Heart left ventricle (tissue), 16 donors: ENCODE measurements at regions not wholly inside any gene's neighbourhood (a gene's known extent, or its start where the extent isn't known, plus 50 kb on each side); places are given as distances from the start of the nearest gene placed in this dataset.
A peak's percentile ranks its signal among the peaks of the same experiment; 100 is the strongest.

Experiments
- ATAC-seq, 4 donors: fragments of 200-7000 bp; cut with Tn5 transposase; one replicate each; pipeline ENCODE4 v1.9.1; 2020 to 2022; ENCODE audit warnings: moderate library complexity in 4 of 4, mild to moderate bottlenecking in 3 of 4, moderate number of reproducible peaks in 1 of 4
- DNase-seq, 5 donors: peaks; one replicate each; pipeline ENCODE4 v3.0.0-alpha.2; 2020
- H3K27ac ChIP-seq, 12 donors: fragments of 200-600 bp; sonication (generic) in 4 of 12; one replicate each; pipeline versions ENCODE4 v1.5.0 to v1.8.0; 2016 to 2022; ENCODE audit warnings: mild to moderate bottlenecking in 2 of 12
- H3K27me3 ChIP-seq, 9 donors: fragments of 200-600 bp; sonication (generic) in 2 of 9; one replicate each; pipeline versions ENCODE4 v1.5.1 to v1.8.0; 2016 to 2022; ENCODE audit warnings: mild to moderate bottlenecking in 3 of 9
- H3K36me3 ChIP-seq, 9 donors: fragments of 200-600 bp; sonication (generic) in 2 of 9; one replicate each; pipeline versions ENCODE4 v1.5.0 to v1.8.0; 2018 to 2022; ENCODE audit warnings: mild to moderate bottlenecking in 2 of 9
- H3K4me1 ChIP-seq, 12 donors: fragments of 200-600 bp; sonication (generic) in 4 of 12; one replicate each; pipeline versions ENCODE4 v1.5.0 to v1.8.0; 2016 to 2022; ENCODE audit warnings: mild to moderate bottlenecking in 3 of 12
- H3K4me3 ChIP-seq, 12 donors: fragments of 200-600 bp; sonication (generic) in 4 of 12; one replicate each; pipeline versions ENCODE4 v1.5.0 to v1.8.0; 2017 to 2022; ENCODE audit warnings: mild to moderate bottlenecking in 9 of 12, moderate library complexity in 4 of 12
- H3K9me3 ChIP-seq, 12 donors: fragments of 200-600 bp; sonication (generic) in 4 of 12; one replicate each; pipeline versions ENCODE4 v1.5.0 to v1.8.0; 2016 to 2022; ENCODE audit warnings: mild to moderate bottlenecking in 1 of 12
- POLR2A ChIP-seq, 2 donors: fragments of 450-650 bp; IDR thresholded peaks; one replicate each; pipeline ENCODE4 v1.6.1; 2017; ENCODE audit warnings: antibody characterized with exemption in 2 of 2, mild to moderate bottlenecking in 2 of 2, moderate library complexity in 2 of 2
- WGBS, 4 donors: extraction: QIAGEN DNeasy Blood & Tissue Kit in 2 of 4; methylation state at CpG; one replicate each; pipeline versions ENCODE4 v1.1.5 to v1.1.7; 2013 to 2018; 5-methylcytosine and 5-hydroxymethylcytosine counted together
- intact Hi-C, 10 donors: fragments of 100-400 bp; cut with DNase I; formaldehyde crosslinking; loops; one replicate each; pipeline versions ENCODE4 v1.11.1 to v1.14.2; 2022
- TF ChIP-seq, protein P1 (sequence below), 12 donors: fragments of 200-600 bp; sonication (generic) in 4 of 12; IDR thresholded peaks; one replicate each; pipeline versions ENCODE4 v1.5.0 to v1.8.0; 2018 to 2022; ENCODE audit warnings: antibody characterized with exemption in 12 of 12, mild to moderate bottlenecking in 5 of 12
- donor health status: ischemic (EF 13 %, LVEDD 7.1; RV severe dilation, severe dysfunction).
- donor health status: healthy with polysubstance abuse.
- donor health status: DM: no; HTN: yes; CAD: no.
- donor health status: DM: no; HTN: no; CAD: no.
- donor health status: ischemic (EF 25% LVEDD 6.9; RV normal size, moderate dysfunction).
- donor health status: ischemic (EF 25% LVEDD 5.7; RV mildly dilated, moderate dysfunction).
- donor health status: healthy.
- donor health status: DM: yes; HTN: yes; CAD: no.
- donor health status: ischemic (EF 35%, LVEDD 5.7; RV mildly dilated, moderate dysfunction).
- donor health status: nonischemic (EF 11% LVEDD 7.7; RV severe dilation, severe dysfunction).
- donor health status: DM: yes; HTN: yes; CAD: no.
- donor health status: PGD.
- donor health status: ischemic (EF 29% LVEDD 5.4; RV normal size, mild dysfunction).
- donor health status: nonischemic (EF 23%, LVEDD 6.1; RV moderate dilation, normal function).

DNA sequence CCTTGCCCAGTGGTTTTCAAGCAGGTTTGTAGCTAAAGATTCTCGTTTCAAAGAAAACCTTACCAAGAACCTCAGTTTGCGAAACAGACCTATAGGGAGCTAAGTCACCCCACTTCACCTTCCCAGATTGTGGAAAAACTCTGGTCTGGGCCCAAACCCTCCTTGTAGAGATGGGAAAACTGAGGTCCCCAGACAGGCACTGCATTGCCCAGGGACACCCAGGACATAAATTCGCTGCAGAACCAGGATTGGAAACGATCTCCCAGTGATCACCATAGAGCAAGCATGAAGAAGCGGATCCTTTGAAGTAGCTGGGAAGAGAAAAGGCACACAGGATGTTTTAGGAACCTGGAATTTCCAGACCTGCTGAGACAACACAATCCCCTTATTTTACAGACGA lies 85.6 kb upstream of the PIAS1 start:
- H3K4me1 ChIP-seq: peaks cover 0 to 15% (median 5%) of the 10 kb centered on the region in 12 donors
- ATAC-seq (no peak), DNase-seq (no peak)
- TF ChIP-seq, protein P1, sequence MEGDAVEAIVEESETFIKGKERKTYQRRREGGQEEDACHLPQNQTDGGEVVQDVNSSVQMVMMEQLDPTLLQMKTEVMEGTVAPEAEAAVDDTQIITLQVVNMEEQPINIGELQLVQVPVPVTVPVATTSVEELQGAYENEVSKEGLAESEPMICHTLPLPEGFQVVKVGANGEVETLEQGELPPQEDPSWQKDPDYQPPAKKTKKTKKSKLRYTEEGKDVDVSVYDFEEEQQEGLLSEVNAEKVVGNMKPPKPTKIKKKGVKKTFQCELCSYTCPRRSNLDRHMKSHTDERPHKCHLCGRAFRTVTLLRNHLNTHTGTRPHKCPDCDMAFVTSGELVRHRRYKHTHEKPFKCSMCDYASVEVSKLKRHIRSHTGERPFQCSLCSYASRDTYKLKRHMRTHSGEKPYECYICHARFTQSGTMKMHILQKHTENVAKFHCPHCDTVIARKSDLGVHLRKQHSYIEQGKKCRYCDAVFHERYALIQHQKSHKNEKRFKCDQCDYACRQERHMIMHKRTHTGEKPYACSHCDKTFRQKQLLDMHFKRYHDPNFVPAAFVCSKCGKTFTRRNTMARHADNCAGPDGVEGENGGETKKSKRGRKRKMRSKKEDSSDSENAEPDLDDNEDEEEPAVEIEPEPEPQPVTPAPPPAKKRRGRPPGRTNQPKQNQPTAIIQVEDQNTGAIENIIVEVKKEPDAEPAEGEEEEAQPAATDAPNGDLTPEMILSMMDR (IDR thresholded peaks at IDR 0.05): no peak
- no peak for TF ChIP-seq POLR2A (IDR thresholded peaks at IDR 0.05)
- no peaks in the 10 kb centered on the region for H3K9me3 ChIP-seq
- H3K4me3 ChIP-seq: peak overlapping the region in 10 of 12 donors; percentile 34 to 56 (median 47)
- intact Hi-C loops: no loop called here
- H3K27ac ChIP-seq: peak overlapping the region in 2 of 12 donors; percentile 47 to 61
- no peaks in the 10 kb centered on the region for H3K36me3 ChIP-seq
- H3K27me3 ChIP-seq: no peaks in the 10 kb centered on the region
- WGBS, 4 donors: 60 to 79% (median 69%) methylated on average over 6 of the region's 6 CpGs

DNA sequence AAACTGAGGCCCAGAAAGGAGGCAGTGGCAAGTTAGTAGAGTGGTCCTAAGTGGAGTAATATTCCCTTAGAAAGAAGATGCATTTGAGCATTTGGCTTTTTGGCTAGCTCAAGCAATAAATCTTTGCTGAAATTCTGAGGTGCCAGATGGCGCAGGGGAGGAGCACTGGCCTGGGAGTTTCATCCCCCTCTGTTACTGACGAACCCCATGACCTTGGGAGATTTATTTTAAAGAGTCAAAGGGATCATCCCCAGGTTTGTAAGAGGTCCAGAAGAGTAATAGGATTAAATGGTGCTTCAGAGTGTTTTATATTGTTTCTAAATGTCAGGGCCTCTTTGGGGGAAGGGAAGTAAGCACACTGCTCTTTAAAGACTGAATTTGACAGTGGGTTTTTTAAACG lies 85.1 kb upstream of the PIAS1 start:
- Histone ChIP-seq H3K27ac (peak overlapping the region in 1 of 12 donors; percentile 6), H3K9me3 (no peaks in the 10 kb centered on the region), H3K27me3 (no peaks in the 10 kb centered on the region), H3K4me3 (no peak overlapping the region), H3K4me1 (peaks cover 0 to 15% (median 5%) of the 10 kb centered on the region in 12 donors), H3K36me3 (no peaks in the 10 kb centered on the region)
- DNase-seq (no peak), ATAC-seq (no peak)
- intact Hi-C loops: no loop called here
- WGBS, 4 donors: 82 to 87% (median 86%) methylated on average over 3 of the region's 3 CpGs
- TF ChIP-seq, protein P1 (IDR thresholded peaks at IDR 0.05): no peak
- no peak for TF ChIP-seq POLR2A (IDR thresholded peaks at IDR 0.05)

GRCh38 chr15:67969892-67970291 lies 84.2 kb upstream of the PIAS1 start:
- Histone ChIP-seq H3K27me3 (no peaks in the 10 kb centered on the region), H3K36me3 (no peaks in the 10 kb centered on the region), H3K4me3 (no peak overlapping the region), H3K4me1 (peaks cover 0 to 15% (median 5%) of the 10 kb centered on the region in 12 donors), H3K27ac (no peak overlapping the region), H3K9me3 (no peaks in the 10 kb centered on the region)
- no peak for ATAC-seq
- 73 to 95% (median 93%) methylated on average over 3 of the region's 3 CpGs for WGBS, 4 donors
- TF ChIP-seq, protein P1 (IDR thresholded peaks at IDR 0.05): no peak
- TF ChIP-seq POLR2A (IDR thresholded peaks at IDR 0.05): no peak
- DNase-seq: no peak
- intact Hi-C loops: loop anchor here in 1 of 10 donors (5.0 kb wide), 1 partner anchor 77 kb away; no protein-coding TSS in a partner anchor

DNA sequence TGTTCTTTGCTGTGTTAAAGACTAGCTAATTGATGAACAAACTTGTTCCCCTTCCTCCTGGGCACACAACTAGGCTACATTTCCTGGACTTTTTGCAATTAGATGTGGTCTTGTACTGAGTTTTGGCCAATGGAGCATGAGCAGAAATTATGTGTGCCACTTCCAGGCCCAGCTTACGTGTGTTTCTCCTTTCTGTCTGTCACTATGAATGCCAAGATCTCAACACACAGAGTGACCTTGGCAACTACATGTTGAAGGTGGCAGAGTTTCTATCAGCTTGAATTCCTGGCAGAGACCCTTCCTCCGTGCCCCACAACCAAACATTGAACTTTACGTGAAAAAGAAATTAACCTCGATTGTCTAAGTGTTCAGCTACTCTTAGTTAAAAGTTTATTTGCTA lies 81.7 kb upstream of the PIAS1 start:
- ATAC-seq (peak in 3 of 4 donors; percentile 49 to 68 (median 49)), DNase-seq (no peak)
- TF ChIP-seq POLR2A (IDR thresholded peaks at IDR 0.05): no peak
- TF ChIP-seq, protein P1 (IDR thresholded peaks at IDR 0.05): no peak
- H3K9me3 ChIP-seq: no peaks in the 10 kb centered on the region
- intact Hi-C loops: loop anchor here in 1 of 10 donors (5.0 kb wide), 1 partner anchor 75 kb away; no protein-coding TSS in a partner anchor
- peaks cover 0 to 15% (median 5%) of the 10 kb centered on the region in 12 donors for H3K4me1 ChIP-seq
- no peaks in the 10 kb centered on the region for H3K27me3 ChIP-seq
- H3K36me3 ChIP-seq: no peaks in the 10 kb centered on the region
- WGBS, 4 donors: 41 to 72% (median 48%) methylated on average over 4 of the region's 4 CpGs
- no peak overlapping the region for H3K4me3 ChIP-seq
- peak overlapping the region in 7 of 12 donors; percentile 9 to 57 (median 43) for H3K27ac ChIP-seq
